NCI-H345 treated with DMSO at 0.1 percent for 48 hours (cell line): ENCODE measurements at regions not wholly inside any gene's neighbourhood (a gene's known extent, or its start where the extent isn't known, plus 50 kb on each side); places are given as distances from the start of the nearest gene placed in this dataset.
"Not testable (repeated sequence)": the region's sequence is repeated elsewhere in the genome, so short reads cannot be mapped to it uniquely, and the experiment has no call there.

Experiments used
- DNase-seq: peaks from one replicate; lab custom pipeline; 2025; ENCODE audit not compliant: unreplicated experiment; lab: John Stamatoyannopoulos, UW

- DNase-seq: peak; percentile 28
Measured at GRCh38 chr4:27714073-27714472, 853.4 kb downstream of the STIM2 start.

- DNase-seq: no peak
Measured at GRCh38 chr4:27716693-27717430, 856.2 kb downstream of the STIM2 start.

DNA sequence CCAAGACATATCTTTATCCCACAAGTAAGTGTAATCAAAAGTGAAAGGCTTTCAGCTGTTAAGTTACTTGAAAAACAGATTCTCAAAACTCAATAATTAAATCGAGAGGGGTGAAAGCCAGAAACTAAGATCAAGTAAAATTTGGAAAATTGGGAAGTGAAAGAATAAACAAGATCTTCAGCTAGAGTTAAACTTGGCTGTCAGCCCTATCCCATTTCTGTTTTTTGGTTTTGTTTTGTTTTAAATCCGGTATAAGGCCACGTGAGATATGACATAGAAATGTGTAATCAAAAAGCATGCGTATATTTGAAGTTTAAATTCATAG is 856.8 kb downstream of the STIM2 start:
- DNase-seq: no peak

- DNase-seq: no peak
Measured at GRCh38 chr4:27720010-27720766, 859.5 kb downstream of the STIM2 start.

DNA sequence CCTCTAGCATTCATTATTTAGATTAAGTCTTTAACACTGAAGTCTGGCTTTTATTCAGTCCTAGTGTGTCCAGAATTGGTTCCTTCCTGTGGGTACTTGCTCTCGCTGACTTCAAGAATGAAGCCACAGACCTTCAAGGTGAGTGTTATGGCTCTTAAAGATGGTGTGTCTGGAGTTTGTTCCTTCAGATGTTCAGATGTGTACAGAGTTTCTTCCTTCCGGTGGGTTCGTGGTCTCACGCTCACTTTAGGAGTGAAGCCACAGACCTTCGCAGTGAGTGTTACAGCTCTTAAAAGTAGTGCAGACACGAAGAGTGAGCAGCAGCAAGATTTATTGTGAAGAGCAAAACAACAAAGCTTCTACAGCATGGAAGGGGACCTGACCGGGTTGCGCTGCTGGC is 860.6 kb downstream of the STIM2 start:
- no peak for DNase-seq

- no peak for DNase-seq
Measured at GRCh38 chr4:27728892-27729291, 868.3 kb downstream of the STIM2 start.

DNA sequence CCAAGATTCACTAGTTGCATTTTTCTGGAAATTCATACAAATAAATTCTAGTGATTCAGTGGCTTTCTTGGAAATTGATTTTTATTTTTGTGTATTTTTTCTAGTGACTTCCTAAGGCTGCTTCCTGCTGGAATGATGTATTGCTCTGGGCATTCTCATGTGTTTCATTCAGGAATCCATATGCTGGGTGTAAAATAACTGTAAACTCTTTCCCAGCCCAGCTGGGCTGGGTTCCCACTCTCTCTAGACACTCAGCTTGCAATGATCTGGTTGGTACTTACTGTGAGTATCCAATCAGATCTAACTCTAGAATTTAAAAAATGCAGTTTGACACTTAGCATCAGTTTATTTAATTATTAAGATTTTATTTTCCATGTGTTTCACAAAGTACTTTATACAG is 882.2 kb downstream of the STIM2 start:
- DNase-seq: no peak

DNA sequence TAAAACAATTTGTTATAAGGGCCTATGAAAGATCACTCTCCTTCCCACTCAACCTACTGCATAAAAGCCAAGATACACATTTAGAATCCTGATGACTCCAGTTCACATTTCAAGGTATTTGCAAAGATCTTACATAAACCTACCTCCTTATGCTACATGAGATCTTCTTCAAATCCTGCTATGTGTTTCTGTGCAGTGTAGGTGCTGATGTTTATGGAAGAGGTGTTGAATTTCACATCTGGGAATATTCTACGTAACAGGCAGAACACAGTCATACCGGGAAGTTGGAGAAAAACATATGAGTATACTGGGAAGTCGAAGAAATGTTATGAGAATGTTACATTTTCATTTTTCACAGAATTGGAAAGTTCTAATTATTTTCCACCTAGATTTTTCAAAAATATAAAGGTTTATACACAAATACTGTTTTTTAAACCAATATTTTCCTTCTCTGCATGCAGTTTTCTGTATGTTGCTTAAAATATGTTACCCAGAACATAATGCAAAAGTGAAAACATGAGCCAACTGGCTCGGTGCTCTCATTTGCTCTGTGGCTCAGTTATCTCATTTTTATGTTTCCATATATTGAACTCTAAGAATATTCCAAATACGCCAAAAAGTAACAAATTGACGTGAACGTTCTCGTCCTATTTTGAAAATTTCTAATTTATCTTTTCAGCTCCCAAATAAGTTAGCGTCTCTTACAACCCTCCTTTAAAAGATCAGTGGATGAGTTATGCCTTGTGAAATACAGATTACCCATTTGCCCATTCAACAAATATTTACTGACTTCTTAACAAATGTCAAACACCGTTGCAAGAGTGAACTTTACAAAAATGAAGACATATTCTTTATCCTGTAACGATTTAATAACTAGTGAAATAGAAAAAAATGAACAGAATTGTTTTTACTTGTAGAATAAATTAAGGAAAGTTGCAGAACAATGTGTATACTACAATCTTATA is 899.3 kb downstream of the STIM2 start:
- DNase-seq: no peak

DNA sequence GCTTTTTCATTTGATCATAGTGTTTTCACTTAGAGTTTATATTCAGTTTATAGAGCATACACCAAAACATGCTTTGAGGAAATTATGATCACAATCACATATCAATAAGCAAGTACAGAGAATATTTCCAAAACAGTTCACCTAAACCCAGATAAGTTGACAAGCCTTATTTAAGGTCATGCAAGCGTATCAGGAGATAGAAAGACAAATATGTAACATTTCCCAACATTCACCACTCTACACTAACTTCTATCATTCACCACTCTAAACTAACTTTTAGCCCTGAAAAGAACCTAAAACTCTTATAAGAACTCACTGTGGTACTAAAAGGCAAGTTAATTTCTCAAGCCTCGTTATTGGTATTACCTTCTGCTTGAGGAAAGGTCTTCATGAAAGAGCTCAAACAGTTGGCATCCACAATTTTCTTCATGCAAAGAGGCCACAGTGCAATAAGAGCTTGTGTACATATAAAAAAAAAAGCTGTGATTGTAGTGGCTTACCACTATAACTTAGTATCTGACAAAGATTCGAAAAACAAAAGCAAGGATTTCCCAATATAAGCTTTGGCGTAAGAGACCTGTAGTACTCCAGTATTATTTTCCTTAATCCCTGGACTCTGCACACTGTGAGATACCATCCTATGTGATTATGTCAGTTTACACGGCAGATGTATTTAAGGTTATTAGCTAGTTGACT is 903.3 kb downstream of the STIM2 start:
- DNase-seq: no peak

GRCh38 chr4:27764526-27764837 is 903.8 kb downstream of the STIM2 start:
- no peak for DNase-seq

- no peak for DNase-seq
Measured at GRCh38 chr4:27770895-27771294, 910.3 kb downstream of the STIM2 start.

- DNase-seq: no peak
Measured at GRCh38 chr4:27775156-27775555, 914.5 kb downstream of the STIM2 start.

DNA sequence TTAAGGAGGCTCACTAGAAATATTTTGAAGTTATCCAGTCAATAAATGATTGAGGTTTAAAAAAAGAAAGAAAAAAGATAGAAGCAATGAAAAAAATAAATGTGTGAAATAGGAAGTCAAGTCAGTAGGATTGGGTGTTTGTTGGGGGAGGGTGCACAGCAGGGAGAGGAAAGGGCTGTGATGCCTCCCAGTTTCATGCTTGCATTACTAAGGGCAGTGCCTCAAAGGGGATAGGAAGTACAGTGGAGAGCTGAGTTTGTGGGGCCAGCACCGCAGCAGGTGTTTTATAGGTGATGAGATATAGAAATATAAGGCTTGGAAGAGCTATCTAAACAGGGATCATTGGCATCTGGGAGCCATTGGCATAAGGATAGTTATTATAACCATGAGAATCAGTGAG is 919.2 kb downstream of the STIM2 start:
- DNase-seq: no peak

DNA sequence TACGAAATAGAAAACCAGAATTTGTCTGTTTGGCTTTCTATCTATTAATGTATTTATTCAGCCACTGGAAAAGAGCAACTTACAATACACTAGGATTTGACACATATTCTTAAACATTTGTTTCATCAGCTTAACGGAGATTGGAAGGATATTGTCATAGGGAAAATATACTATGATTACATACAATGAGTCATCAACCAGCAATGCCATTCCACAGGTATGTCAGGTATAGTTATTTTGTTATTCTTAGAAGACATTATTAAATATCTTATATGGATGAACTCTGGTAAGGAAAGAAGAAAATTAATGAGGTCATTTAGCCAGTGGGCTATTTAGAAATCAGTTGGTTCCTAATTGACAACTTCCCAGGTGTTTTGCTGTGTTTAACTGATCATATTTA is 926.6 kb downstream of the STIM2 start:
- DNase-seq: no peak

- no peak for DNase-seq
Measured at GRCh38 chr4:27789773-27790172, 929.1 kb downstream of the STIM2 start.

DNA sequence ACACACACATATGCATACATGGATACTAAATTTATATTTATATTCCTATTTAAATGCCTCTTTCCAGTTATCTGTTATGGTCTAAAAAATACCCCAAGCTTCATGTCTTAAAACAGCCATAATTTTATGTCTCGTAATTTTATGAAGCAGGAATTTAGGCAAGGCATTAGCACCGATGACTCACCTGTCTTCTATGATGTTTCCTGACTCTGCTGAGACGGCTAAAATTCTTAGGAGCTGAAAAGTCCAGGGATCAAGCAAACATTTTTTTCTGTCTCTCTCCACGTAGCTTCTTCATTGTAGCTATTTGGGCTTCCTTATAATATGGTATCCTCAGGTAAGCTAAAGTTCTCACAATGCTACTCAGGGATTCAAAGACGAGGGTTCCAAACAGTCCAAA is 930.3 kb downstream of the STIM2 start:
- no peak for DNase-seq

- no peak for DNase-seq
Measured at GRCh38 chr4:27791640-27792039, 931.0 kb downstream of the STIM2 start.

DNA sequence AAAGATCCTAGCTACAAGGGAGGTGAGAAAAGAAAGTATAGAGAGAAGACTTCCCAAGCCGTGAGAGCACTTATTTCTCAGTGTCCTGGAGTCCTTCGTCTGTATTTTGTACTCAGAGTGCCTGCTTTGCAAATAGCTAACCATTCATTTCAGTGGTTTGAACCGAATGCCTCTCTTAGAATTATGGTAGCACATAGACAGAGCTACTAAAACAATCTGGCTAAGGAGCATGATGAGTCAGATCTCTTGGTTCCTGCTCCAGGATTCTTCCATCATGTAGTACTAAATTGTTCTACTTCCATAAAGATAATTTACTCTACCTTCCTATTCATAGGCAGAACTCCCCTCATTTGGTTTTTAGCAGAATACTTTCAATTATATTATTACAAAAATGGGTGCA is 946.6 kb downstream of the STIM2 start:
- no peak for DNase-seq

DNA sequence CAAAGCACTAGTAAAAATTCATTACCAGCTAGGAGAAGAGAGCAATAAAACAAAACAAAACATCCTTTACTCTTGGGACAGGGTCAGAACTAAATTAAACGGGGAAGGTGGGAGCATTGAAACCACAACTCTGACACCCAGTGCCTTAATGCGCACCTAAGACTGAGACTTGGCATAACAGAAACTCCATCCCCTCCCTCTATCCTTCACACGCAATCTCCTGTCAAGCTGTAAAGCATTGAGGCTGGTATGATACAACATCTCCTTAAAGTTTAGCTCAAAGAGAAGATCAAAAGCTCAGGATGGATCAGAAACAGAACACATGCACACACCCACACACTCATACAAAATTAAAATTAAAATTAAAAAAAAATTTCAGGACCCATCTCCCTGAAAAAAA is 951.3 kb downstream of the STIM2 start:
- DNase-seq: no peak

DNA sequence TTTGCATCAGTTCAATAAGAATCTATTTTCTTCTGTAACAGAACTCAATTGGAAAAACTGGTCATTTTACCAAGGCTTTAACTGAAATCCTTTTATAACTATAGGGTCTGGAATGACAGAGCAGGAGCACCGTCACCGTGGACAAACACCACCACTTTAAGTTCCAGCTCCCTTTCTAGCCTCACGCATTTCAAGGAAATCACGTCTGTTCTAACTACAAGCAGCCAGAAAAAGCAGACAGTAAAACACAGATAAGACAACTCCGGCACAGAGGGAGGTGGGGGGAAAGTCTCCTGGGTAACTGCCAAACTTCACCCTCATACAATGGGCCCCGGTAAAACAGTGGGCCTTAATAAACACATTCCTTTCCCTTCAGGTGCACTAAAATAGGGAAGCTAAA is 952.6 kb downstream of the STIM2 start:
- DNase-seq: not testable (repeated sequence)

DNA sequence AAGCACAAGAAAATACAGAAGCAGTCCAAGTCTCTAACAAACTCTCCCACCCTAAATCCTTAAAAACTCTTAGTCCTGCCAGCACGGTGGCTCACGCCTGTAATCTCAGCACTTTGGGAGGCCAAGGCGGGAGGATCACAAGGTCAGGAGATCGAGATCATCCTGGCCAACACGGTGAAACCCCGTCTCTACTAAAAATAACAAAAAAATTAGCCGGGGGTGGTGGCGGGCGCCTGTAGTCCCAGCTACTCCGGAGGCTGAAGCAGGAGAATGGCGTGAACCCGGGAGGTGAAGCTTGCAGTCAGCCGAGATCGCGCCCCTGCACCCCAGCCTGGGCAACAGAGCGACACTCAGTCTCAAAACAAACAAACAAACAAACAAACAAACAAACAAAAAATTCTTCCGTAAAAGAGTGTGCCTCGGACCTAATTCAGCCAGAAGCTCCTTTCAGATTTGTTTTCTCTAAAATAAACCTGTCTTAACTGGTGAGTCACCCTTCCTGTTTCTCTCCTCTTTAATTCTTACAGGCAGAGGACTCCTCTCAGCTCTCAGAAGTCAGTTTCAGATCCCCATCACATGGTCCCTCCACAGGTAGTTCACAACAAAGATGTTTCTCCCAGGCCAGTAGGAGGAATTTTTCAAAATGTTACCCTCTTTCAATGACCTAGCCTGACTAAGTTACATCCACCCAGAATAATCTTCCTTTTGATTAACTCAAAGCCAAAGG is 953.2 kb downstream of the STIM2 start:
- DNase-seq: not testable (repeated sequence)
